ENCODE measurements at regions not wholly inside any gene's neighbourhood (a gene's known extent, or its start where the extent isn't known, plus 50 kb on each side); places are given as distances from the start of the nearest gene placed in this dataset.
"Not testable (repeated sequence)": the region's sequence is repeated elsewhere in the genome, so short reads cannot be mapped to it uniquely, and the experiment has no call there.

DNA sequence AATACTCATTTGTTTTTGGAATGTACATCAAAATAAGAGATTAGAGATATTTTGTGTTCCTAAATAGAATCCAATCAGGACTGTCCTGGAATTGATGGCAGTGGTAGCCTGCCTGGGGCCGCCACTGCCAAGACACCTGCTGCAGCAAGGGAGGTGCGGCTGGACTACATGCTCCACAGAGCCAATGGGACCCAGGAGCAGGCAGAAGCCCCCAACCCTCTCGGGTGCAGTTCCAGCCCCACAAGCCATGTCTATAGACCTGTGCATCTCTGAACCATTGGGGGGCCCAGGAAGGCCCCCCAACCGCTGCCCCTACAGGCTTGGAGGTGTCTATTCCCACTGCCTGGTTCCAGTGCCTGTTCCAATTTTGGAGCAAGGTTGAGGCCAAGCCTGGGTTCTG is 1524.3 kb downstream of the PCDH18 start:
- no peak for DNase-seq

- DNase-seq: no peak
These were observed 1530.0 kb downstream of the PCDH18 start for GRCh38 chr4:136002316-136002715.

GRCh38 chr4:136001791-136002190 is 1530.5 kb downstream of the PCDH18 start:
- DNase-seq: no peak

DNA sequence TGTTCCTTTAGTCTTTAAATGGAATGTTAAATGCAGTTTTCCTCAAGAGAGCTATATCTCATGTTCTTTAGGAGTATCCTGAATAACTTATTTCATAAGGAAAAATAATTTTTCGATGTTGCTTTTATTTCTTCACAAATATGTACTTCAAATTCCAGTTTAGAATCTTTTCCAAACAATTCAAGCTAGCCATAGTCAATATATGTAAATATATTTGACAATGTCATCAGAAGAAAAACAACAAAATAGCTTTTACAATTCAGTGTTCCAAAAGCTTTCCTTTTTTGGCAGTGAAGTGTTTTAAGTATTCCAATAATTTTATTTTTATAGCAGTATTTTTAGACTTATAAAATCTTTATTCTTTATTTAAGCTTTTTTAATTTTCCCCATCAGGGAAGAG is 1532.0 kb downstream of the PCDH18 start:
- no peak for DNase-seq

GRCh38 chr4:135994360-135994759 is 1537.9 kb downstream of the PCDH18 start:
- DNase-seq: no peak

DNA sequence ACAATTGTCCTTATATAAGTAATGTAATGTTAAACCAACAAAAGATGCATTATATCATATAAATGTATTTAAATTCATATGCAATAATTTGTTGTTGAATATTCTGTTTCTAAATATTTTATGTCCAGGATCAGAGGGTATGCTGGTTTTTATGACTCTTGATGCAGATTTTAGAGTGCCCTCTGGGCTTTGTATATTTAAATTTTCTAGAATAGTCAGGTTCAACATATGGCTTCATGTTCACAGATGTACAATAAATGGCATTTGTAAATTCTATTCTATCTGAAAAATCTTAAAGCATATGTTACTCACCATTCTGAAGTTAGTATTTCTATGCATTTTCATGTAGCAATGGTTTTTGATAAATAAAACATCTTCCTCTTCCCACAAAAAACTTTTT is 1555.4 kb downstream of the PCDH18 start:
- DNase-seq: no peak

DNA sequence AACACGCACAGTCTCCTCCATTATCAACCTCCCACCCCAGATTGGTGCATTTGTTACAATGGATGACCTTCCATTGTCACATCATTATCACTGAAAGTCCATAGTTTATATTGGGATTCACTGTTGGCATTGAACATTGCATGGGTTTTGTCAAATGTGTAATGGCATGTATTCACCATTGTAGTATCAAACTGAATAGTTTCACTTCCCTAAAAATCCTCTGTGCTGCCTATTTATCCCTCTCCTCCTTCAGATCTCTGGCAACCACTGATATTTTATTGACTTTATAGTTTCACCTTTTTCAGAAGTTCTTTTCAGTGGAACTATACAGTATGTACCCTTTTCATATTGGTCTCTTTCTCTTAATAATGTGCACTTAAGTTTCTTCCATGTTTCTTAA is 1565.4 kb downstream of the PCDH18 start:
- DNase-seq: no peak

DNA sequence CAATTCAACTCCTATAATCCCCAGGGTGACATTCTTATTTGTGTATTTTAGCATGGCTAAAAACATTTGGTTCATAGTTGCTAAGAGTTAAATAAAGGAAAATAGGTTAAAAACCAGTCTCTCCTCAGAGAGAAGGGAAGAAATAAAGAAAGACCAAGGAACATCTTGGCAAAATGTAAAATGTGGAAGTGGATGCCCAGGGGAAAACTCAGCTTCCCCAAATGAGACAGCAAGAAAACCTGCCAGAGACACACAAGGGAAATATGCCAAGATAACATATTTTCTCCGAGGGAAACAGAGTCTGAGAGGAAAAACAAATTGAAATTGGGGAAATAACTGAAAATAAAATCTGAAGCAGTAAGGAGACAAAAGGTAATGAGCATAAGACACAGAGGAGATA is 1569.3 kb downstream of the PCDH18 start:
- DNase-seq: no peak

DNA sequence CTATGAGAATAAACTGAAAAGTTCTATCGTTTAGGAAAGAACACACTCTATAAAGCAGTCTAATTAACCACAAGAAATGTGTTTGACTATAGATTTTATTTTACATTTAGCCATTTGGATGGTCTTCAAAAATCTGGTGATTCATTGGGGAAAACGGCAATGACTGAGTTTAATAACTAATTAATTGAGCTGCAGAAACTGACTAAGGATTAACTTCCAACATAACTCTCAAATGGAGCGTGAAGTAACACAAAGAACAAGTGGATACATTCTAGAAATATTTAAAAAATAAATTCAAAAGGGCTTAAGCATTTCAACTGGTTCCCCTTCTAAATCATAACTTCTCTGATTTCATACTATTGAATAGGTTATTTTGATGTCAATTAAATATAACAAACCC is 1582.4 kb downstream of the PCDH18 start:
- no peak for DNase-seq

- no peak for DNase-seq
These were observed 1583.5 kb downstream of the PCDH18 start for GRCh38 chr4:135948797-135949196.

DNA sequence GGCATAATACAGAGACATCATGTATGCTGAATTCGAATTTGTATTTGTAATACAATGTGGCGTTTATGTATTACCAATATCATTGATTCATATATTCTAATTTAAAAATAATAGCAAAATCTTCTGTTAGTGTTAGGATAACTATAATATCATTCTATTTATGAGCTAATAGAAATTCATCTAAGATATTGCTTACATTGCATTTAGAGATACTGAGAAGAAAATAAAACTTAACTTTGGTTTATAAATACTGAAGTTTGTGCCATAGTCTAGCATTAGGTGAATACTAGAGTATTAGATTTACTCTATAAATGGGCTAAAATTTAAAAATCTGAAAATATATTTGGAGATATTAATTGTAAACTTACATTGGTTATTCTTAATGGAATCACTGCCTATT is 1590.6 kb downstream of the PCDH18 start:
- no peak for DNase-seq

DNA sequence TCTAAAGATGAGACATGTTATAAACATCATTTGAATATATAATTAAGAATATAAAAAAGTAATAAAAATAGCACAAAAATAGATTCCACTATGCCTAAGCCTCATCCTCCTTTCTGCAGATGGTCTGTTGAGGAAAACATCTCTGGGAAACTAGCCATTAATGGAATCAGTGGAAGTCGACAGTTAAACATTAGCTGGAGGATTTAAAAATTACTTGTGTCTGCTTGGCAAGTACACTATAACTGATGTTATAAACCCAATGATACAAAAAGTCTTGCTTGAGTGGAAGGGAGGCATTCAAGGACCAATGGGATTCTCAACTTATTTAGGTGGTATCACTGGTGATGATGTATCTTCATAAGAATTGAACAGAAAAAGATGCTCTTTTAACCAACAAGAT is 1598.3 kb downstream of the PCDH18 start:
- no peak for DNase-seq

GRCh38 chr4:135927651-135928050 is 1604.6 kb downstream of the PCDH18 start:
- no peak for DNase-seq

- no peak for DNase-seq
These were observed 1611.2 kb downstream of the PCDH18 start for GRCh38 chr4:135921081-135921480.

DNA sequence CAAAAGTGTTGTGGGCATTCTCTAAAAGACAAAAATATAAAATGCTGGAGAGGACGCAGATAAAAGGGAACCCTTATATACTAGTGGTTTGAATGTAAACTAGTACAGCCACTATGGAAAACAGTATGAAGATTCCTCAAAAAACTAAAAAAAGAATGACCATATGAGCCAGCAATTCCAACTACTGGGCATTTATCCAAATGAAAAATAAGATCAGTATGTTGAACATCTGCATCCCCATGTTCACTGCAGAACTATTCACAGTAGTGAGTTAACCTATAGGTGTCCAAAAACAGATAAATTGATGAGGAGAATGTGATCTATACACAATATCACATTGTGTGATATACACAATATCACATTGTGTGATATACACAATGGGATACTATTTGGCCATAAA is 1615.3 kb downstream of the PCDH18 start:
- no peak for DNase-seq

GRCh38 chr4:135900956-135901355 is 1631.3 kb downstream of the PCDH18 start:
- no peak for DNase-seq

GRCh38 chr4:135864304-135864703 is 1662.7 kb upstream of the PABPC4L start:
- DNase-seq: not testable (repeated sequence)

- DNase-seq: no peak
These were observed 1639.2 kb upstream of the PABPC4L start for GRCh38 chr4:135840781-135841180.

DNA sequence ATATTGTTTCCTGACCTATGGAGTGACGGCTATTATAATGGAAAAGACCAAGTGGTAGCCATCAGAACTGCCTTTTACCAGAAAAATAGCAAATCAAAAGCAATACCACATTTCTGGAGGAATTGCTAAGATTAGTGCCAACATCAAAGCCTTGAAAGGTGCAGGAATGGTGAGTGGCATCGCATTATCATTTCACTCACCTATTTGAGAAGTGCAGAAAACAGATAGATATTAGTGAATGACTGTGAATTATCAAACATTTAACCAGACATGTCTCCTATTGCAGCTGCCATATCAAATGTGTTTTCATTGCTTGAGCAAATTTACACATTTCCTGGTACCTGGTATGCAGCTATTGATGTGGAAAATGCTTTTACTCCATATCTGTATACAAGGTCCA is 1638.1 kb upstream of the PABPC4L start:
- no peak for DNase-seq

DNA sequence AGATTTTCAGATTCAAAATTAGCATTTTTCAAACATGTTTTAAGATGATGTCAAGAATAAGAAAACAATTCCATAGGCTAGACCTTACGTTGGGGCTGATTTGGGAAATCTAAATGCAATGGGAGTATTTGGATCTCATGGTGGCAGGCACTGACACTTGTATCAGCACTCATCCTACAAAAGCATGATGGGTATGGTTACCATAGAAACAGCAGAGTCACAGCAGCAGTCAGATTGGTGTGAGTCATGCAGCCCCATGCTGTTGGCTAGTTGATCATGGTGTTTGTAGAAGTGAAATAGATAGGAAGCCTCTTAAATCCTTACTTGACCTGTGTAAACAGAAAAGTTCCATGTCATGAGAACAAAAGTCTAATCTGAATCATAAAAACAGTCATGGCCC is 1637.3 kb upstream of the PABPC4L start:
- DNase-seq: peak; percentile 1

- no peak for DNase-seq
These were observed 1632.9 kb upstream of the PABPC4L start for GRCh38 chr4:135834471-135834870.

DNA sequence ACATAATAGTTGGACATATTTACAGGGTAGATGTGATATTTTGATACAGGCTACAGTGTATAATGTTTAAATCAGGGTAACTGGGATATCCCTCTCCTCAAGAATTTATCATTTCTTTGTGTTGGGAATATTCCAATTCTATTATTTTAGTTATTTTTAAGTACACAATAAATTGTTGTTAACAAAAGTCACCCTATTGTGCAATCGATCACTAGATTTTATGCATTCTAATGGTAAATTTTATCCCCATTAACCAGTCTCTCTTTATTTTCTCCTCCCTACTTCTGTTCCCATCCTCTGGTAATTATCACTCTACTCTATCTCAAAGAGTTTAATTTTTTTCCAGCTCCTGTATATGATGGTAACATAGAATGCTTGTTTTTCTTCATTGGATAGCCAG is 1631.9 kb upstream of the PABPC4L start:
- no peak for DNase-seq

GRCh38 chr4:135824759-135825296 is 1623.2 kb upstream of the PABPC4L start:
- no peak for DNase-seq

GRCh38 chr4:135804785-135805184 is 1603.2 kb upstream of the PABPC4L start:
- DNase-seq: no peak

DNA sequence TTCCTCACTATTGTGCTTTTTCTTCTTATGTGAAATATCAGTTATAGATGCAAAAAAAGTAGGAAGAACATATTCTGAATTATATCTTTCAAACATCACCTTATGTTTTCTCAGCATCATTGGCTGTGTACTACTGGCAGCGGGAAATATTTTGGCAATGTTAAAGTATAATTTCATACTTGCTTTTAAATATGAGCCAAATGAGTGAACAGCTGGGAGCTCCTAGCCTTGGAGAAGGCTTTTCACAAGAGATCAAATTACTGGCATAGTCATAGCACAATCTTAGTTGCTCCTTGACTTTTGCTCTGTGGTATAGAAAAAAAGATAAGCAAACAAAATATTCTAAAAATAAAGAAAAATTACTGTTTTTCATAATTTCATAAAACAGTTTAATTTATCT is 1575.8 kb upstream of the PABPC4L start:
- DNase-seq: no peak

DNA sequence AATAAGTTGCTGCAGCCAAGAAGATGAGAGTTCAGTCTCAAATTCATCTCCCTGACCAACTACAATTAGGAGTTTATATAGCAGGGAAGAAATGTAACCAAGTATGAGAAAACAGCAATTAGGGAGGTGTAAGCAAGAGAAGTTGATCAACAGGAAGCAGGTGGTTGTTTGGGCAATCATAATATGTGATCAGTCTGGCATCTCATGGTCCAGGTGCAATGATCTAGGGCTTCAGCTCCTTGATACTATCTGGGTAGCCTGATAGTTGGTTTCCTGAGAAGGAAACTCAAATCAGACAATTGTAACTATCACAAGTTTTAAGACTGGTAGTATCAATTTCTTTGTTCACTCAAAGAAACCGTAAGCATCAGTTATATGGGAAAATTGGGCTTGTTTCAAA is 1574.3 kb upstream of the PABPC4L start:
- no peak for DNase-seq
